Activated gamma-delta T cell (primary cell): ENCODE measurements at regions not wholly inside any gene's neighbourhood (a gene's known extent, or its start where the extent isn't known, plus 50 kb on each side); places are given as distances from the start of the nearest gene placed in this dataset.

ENCODE experiments used
- DNase-seq: peaks from one replicate; lab custom pipeline; 2025; lab: John Stamatoyannopoulos, UW

DNA sequence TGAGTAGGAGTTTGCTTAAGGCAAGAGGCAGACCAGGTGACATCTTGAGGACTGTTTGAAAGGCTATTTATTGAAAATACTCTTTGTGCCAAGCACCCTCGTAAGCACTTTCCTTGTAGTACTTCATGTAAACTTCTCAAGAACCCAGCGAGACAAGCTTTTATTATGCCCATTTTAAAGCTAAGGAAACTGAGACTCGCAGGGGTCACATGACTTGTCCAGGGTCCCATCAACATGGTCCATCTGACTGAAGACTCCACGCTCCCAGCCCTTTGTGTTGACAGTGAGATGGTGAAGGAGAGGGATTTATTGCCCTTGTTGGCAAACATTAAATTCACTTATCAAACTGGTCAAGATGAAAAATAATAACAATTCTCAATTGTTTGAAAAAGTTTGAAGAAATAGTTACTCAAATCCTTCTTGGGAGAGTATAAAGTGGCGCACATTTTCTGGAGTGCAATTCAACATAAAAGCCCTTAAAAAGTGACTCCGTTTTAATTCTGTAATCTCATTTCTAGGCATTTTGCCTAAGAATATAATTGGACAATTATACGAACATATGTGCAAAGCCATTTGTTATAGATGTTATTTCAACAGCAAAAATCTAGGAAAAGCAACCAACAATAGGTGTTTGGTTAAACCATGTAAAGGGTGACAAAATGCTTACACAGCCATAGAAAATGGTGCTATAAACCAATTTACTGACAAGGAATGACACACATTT, 270.5 kb upstream of the NCKAP5 start:
- DNase-seq = no peak

DNA sequence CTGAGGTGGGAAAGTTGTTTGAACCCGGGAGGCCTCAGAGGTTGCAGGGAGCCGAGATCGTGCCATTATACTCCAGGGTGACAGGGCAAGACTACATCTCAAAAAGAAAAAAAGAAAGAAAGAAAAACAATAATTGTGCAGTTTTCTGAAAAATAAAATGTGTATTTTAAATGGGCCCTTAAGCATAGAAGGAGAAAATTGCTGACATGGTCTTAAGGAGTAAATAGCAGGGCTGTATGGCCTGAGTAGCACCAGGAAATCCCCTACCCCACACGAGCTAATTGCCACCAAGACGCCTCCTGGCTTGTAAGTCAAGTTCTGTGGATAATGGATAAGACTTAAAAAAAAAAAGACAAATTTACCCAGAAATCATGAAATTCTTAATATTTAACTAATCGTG, 271.4 kb upstream of the NCKAP5 start:
- no peak for DNase-seq

DNA sequence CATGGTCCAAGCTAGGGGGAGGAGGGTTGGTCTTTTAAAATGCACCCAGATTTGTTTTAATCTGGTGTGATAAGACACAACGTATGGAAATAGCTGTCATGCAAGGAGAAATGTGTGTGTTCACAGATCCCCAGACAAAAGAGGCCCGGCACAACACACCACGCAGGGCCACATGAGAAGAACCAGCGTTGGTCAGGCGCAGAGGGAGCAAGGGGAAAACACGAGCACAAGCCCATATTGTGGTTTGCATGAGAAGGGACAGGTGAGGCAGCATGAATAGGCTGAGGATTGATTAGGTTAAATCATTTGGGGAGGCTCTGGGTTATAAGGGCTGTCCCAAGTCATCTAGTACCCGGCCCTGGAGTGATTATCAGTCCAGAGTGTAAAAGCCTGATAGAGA, 272.5 kb upstream of the NCKAP5 start:
- no peak for DNase-seq

DNA sequence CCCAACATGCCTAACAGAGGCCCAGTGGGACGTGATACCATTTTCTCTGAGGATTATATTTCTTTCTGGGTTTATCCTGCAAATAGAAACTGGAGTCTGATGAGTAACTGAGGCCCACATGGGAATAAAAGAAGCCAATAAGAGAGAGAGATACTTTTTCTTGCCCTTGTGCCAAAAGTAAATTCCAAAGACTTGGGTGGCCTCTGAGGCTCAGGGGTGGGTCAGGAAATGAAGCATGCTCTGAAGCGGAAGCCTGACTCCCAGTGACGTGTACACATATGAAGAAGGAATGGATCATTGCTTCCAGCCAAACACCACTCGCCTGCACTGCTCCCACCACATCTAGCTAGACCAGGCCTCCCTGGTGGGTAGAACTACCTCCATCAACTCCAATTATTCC, 273.6 kb upstream of the NCKAP5 start:
- no peak for DNase-seq

DNA sequence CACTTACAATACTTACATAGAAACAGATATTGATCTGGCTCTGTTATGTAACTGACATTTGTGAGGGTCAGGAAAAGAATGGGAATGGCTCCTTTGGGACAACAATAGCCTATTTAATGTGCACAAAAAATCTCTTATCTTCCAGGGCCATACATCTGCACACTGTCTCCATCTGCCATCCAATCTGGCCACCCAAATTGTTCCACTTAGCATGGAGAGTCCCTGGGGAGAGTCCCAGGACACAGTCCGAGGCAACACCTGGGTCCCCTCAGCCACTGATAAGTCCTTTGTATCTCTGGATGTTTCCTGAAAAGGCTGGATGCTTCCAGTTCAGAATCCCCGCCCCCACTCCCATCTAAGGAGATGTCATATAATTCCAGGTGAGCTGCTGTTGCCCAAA, 274.2 kb upstream of the NCKAP5 start:
- DNase-seq = no peak

DNA sequence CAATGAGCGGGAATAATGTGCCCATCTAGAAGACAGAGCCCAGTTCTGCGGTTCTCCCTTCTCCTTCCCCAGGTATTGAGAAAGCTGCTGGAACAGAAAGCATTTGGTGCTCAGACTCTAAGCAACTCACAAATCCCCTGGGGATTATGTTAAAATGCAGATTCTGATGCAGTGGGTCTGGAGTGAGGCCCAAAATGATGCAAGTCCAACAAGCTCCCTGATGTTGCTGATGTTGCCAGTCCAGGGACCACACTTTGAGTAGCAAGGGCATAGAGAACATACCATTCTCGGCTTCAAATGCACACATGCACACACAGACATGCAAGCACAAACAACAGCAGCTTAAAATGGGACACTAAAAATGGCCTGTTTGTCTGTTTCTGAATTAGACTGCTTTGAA, 274.8 kb upstream of the NCKAP5 start:
- DNase-seq = no peak

DNA sequence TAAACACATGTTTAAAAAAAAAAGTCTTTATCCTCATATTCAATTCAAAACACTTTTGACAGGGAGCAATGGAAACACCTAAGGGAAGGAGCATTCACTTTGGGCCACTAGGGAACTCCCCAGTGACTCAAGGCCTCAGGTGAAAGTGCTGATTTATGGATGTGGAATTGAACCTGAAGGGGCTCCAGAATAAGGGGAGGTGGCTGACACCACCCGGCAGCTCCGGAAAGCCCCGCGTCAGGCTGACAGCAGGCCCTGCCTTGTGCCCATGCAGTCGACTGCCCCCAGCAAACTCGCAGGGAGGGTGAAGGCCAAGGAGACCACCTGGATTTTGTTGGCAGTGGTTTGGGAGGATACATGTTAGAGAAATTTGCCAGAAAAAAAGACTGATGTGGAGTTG, 275.3 kb upstream of the NCKAP5 start:
- no peak for DNase-seq

DNA sequence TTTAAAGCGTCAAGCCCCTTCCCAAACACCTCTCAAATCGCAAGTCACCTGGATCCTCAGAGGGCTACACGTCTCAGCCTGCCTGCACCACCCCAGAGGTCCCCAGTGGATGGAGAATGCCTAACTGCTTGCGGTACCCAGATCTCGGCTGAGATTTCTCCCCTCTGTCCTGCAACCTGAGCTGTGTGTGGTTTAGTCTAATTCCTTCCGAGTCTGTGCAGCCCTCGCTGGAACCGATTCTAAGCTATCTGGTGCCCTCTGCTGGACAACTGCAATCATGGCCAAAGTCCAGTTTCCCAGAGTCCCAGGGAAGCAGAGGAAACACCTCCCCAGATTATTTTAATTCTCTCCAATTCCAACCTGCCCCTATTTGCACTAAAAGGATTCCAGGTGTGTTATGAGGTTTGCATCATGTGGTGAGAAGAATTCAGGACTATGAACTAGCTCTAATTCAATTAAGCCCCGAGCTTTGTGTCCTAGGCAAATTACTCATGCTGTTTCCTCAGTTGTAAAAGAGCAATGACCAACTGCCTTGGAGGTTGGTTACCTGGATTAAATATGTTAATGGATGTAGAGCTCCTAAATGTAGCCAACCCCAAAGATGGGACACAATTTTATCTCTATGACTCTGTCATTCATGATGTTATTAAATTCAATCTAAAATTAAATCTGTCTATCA, 276.1 kb upstream of the NCKAP5 start:
- no peak for DNase-seq

DNA sequence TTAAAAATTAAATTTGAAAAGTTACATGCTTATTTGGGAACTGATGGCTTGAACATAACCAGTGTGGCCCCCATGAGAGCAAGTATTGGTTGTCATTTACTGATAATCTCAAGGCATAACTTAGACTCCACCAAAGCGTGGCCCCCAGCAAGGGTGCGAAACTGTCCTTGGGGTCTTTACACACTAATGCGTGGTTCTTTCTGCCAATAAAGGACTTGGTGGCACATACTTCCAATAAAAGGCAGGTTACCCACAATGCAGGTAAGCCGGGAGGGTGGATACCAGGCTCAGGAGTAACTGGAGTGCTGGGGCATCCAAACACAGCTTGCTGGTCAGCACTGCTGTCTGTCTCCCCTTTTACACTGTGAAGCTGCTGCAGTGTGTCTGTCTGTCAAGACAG, 278.2 kb upstream of the NCKAP5 start:
- DNase-seq = no peak

DNA sequence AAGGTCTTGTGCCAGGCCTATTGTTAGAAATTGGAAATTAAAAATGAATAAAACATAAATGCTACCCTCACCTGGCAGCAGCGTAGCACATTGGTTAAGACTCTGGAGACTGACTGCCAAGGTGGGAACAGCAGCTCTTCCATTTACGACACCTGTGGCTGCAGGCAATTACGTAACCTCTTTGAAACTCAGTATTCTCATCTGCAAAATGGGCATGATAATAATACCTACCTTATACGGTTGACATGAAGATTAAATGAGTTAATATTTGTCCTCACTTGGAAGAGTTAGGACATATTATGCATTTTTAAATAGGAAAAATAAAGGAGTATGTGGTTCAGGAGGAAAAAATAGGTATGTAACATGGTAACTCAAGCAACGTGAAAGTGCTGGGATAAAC, 279.3 kb upstream of the NCKAP5 start:
- no peak for DNase-seq

DNA sequence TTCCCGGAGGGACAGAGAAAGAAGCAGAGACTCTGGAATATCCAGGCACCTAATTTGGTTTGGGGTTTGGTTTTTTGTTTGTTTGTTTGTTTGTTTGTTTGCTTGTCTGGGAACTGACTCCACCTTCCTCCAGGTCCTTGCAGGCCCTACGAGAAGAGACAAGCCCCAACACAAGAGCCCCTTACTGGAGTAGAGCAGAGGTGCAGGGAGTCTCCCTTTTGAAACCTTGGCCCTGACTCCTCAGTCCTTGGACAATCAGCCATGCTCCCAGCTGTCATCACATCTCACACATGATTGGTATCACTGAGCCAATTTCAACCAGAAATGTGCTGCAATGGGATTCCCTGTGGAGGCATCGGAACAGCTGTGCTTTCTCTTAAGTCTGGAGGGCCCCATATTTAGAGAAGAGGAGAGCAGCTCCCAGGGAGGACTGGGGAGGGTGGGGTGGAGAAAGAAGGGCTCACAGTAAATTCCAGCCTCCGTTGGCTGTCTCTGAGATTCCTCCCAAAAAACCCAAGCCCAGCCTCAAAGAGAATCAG, 279.9 kb upstream of the NCKAP5 start:
- DNase-seq = no peak

DNA sequence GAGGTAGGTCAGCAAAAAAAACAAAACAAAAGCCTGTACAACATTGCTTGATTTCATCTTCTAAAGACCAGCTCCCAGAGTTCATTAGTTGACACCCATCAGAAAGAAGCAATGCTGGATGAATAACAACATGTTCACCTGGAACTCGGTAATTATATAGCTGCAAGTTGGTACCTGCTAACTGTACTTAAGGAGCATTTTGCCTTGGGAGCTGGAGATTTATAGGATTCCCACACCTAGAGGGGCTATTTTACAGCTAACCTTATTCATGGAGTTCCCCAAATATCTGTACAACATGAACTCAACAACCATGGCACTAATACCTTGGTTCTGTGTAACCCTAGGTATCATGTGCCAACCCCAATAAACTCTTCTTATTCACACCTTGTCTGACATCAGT, 281.1 kb upstream of the NCKAP5 start:
- DNase-seq = no peak

DNA sequence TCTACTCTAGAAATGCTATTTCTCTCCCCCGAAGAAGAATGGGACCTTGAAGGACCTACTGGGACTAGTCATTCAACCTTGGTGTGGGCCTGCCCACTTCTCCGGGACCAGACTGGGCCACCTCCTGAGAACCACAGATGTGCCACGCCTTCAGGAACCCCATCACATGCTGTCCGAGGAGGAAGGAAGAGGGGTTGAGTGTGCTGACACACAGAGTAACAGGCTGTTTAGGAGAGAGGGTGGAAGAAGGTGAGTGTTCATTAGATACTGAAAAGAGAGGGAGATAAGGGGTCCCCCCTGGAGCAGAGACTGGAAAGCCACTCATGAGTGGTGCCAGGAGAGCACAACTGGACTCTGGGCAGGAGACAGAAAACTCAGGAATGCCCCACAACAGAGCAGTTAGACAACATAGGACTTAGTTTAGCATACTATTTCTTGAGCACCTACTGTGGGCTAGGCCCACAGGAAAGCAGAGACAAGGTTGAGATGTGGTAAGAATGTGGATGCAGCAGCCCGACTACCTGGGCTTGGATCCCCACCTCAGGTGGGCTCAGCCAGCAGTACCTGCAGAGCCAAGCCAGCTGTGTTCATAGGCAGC, 286.4 kb upstream of the NCKAP5 start:
- DNase-seq = no peak

DNA sequence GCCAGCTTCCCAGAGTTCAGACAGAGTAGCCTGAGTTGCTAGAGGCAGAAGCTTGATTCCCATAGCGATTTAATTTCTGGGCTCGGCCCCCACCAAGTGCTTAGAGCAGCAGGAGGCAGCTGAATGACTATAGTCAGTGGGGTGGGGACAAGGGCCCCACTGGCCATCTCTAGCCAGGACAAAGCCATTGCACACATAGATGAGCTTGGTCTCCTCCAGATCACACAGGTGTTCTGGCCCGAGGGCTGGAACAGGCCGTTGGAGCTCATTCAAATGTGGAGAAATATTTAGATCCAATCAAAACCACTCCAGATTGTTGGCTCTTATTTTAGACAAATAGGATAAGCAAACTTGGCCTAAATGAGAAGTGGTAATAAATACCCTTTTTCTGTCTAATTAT, 287.3 kb upstream of the NCKAP5 start:
- DNase-seq = no peak

DNA sequence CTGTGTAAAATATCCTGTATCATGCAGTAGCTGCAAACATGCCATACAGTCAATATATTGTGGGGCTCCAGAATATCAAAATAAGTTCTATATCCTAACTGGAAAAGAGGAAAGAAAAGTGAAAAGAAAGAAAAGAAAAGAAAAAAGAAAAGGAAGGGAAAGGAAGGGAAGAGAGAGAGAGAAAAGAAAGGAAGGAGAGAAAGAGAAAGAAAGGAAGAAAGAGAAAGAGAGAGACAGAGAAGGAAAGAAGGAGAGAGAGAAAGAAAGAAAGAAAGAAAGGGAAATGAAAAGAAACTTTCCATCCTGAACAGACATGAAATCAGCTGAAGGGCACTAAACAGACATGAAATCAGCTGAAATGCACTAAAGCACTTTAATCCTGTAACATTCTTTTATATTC, 288.4 kb upstream of the NCKAP5 start:
- DNase-seq = no peak

DNA sequence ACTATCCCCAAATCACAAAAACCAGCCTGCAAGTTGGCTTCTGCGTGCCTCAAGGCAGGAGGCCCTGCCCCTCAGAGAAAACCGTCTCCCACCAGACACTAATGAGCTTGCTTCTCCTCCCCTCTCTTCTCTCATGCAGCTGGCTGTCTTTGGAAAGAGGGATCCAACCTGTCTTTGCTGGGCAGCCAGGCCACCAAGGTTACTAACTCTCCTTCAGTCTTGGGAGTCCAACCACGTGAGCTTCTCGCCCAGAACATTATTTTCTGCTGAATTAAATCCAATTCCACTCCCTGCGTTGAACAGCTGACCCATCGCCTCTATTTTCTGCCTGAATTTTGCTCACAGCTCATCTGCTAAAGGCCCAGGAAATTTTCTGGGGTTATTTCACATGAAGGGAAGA, 291.3 kb upstream of the NCKAP5 start:
- DNase-seq = no peak

DNA sequence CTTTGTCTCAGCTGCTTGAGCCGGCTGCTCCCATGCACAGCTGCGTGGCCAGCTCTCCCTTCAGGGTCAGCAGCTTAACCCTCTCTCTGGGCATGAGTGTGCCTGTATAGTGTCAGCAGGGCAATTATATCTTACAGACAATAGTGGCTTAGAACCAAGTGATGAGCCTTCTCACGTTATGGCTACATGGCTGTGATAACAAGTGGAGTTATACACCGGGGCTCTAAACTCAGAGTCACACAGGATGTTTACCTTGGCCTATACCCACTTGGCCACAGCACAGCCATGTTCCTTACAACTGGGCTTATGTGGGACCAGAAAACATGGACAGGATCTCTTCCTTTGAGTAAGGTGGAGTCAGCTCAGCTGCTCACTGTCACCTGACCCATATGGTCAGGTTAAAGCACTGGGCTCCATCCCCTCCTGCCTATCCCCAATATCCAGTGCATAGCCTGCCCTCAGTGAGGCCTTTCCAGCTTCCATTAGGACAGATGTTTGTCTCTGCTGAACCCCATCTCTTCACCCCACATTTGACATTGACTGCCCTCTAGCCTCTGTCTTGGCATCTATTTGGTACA, 294.2 kb upstream of the NCKAP5 start:
- DNase-seq = no peak

DNA sequence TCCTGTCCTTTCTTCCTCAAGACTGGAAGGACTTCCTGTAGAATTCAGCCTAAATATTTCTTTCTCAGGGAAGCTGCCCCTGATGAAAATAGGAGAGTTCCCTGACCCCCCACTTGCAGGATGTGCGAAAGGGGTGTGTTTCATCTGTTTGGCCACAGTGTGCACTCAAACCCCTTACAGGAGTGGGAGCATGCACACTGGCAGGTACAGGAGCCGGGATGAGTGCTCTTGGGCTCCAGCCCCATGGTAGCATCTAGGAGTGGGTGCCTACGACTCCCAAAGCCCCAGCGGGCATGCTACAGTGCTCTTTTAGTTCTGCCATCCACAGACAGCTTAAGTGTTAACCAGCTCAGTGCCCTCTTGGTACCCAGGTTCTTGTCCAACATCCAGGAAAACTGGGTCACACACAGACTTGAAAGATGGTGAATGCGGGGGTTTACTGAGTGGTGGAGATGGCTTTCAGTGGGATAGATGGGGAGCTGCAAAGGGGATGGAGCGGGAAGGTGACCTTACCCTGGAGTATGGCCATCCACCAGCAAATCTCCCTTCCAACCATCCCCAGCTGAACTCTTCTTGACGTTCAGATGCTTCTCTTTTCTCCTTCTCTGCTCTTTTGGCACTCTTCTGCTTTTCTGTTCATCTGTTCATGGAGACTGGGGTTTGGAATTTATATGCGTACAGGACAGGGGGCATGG, 295.0 kb upstream of the NCKAP5 start:
- no peak for DNase-seq

DNA sequence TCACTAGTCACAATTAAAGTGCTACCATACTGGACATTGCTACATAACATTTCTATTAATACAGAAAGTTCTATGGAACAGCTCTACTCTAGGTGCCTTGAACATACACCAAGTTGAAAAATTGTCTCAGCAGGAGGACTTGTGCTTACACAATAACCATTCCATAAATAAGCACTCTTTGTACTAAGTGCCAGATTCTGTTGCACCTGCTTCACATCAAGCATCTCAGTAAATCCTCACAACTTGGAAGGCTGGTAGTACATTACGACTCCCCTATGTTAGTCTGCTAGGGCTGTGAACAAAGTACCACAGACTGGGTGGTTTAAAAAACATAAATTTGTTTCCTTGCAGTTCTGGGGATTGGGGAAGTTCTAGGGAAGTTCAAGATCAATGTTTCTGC, 296.9 kb upstream of the NCKAP5 start:
- DNase-seq = no peak

DNA sequence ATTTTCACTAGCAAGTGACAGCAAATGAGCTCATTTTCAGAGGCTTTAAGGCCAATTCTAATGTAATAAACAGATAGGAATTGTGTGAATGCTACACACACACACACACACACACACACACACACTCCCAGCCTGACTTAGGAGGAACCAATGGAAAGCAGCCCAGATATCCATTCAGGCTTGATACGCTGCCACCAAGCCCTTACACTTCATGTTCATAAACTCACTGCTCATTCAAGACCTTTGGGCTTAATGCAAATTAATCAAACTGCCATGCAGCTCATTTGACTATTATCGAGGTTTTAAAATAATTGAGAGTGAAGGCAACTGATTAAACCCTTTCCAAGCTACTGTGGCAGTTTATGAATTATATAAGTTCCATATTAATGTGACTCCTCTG, 298.9 kb upstream of the NCKAP5 start:
- no peak for DNase-seq

DNA sequence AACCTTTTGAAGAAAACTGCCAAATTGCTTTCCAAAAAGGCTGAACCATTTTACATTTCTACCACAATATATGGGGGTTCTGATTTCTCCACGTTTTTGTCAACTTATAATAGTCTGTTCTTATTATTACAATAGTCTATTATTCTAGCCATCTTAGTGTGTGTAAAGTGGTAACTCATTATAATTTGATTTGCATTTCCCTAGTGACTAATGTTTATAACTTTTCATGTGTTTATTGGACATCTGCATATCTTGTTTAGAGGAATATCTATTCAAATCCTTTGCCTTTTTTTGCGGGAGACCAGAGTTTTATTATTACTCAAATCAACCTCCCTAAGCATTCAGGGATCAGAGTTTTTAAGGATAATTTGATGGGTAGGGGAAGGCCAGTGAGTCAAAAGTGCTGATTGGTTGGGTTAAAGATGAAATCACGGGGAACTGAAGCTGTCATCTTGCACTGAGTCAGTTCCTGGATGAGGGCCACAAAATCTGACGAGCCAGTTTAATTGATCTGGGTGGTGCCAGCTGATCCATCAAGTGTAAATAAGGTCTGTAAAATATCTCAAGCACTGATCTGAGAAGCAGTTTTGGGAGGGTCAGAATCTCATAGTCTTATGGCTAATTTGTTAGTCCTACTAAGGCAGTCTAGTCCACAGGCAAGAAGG, 303.4 kb upstream of the NCKAP5 start:
- DNase-seq = no peak

DNA sequence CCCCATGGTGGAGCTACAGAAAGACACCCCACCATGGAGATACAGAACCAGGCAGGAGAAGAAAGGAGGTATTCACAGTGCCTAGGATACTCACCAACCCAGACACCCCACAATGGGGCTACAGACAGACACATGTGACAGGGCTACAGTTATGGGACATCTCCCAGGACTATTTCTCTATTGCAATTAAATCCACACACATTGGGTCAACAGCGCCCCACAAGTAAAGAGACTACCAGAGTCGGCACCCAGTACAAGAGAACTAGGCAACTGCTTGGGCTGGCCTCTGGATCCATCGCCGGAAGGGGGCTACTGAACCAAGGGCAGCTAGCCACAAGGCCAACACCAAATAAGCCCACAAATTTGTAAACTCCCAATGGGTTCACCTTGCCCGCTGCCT, 310.1 kb upstream of the NCKAP5 start:
- no peak for DNase-seq
